GM18873 (cell line): ENCODE measurements at regions not wholly inside any gene's neighbourhood (a gene's known extent, or its start where the extent isn't known, plus 50 kb on each side); places are given as distances from the start of the nearest gene placed in this dataset.
"Not testable (repeated sequence)": the region's sequence is repeated elsewhere in the genome, so short reads cannot be mapped to it uniquely, and the experiment has no call there.

Experiments used
- ATAC-seq: cut with Tn5 transposase; IDR thresholded peaks from one replicate; pipeline ENCODE4 v1.9.1; 2021; ENCODE audit warnings: mild to moderate bottlenecking, moderate library complexity, moderate number of reproducible peaks; ENCODE audit not compliant: unreplicated experiment, low FRiP score

DNA sequence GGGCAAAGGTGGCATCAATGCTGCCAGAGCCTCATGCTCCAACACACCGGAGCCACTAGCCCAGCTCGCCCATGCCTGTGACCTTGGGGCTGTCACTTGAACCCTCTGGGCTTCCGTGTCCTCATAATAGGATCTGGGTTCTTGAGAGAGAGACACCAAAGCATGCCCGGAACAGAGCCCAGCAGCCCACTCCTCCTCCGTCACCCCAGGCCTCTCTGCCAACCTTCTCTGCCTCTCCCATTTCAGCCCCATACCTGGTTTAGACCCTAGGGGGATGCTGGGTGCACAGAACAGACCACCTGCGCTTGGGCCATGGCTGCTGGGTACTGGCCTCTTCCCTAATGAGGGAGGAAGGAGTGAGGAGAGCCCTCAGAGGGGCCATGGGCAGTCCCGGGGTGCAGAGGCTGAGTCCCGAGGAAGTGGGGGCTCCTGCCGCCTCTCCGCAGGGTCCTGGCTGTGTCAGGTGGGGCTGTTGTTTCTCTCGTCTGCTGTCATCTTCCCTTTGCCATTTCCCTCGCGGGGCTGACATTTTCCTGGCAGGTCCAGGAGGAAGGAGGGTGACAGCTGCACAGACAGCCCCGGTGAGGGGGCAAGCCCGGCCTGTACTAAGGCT lies 172.4 kb upstream of the RTL1 start:
- ATAC-seq, result no peak

DNA sequence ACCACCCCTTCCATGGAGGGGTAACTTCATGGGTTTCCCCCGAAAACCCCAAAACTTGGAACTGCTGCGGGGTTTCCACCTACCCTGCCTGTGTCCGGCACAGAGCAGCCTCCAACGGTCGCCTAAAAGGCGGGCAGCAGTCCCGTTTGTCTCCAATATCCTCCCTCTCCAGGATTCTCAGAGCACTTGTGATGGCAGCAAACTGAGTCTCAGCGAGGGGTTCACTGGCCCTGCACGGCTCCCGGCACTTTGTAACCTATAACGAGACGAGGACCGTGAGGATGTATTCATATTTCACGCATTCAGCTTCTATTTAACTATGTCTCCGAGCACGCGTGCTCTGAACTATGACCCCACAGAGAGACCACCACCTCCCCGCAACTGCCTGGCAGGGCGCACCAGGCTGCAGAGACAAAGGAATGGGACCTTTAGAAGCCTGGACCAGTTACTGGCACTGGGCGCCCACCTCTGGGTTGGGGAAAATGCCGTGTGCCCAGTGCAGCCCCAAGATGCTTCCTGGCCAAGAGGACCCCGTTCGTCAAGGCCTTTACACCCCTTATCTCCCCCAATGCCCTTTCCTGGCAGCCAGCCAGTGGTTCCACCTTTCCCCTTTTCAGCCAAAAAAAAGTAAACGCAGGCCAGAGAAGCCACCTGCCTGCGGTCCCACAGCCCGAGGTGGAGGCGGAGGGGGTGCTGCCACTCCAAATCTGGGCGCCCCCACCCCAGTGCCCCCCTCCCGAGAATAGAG lies 173.1 kb upstream of the RTL1 start:
- no peak for ATAC-seq

DNA sequence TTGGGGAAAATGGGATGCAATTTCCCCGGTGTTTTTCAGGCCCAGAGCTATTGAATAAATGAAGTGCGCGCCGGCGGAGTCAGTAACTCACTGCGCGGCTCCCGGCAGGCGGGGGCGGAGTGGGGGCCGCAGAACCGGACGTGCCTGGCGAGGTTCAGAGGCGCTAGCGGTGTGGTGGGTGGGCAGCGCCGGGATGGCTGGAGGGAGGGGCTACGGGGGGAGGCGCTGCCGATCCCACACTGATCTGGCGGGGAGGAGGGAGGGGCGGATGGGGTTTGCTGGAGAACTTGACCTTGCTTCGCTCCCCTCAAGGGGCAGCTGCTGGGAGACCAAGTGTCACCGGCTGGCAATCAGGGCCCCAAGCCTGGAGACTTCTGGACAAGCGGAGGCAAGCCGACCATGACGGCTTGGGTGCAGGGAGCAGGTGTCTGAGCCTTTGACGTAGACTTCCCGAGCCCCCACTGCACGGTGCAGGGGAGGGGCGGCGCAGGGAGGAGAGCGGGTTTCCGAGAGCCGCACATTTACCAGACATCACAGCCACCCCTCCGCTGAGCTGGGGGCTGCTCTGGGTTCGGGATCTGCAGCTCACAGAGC lies 174.1 kb upstream of the RTL1 start:
- ATAC-seq, result no peak

DNA sequence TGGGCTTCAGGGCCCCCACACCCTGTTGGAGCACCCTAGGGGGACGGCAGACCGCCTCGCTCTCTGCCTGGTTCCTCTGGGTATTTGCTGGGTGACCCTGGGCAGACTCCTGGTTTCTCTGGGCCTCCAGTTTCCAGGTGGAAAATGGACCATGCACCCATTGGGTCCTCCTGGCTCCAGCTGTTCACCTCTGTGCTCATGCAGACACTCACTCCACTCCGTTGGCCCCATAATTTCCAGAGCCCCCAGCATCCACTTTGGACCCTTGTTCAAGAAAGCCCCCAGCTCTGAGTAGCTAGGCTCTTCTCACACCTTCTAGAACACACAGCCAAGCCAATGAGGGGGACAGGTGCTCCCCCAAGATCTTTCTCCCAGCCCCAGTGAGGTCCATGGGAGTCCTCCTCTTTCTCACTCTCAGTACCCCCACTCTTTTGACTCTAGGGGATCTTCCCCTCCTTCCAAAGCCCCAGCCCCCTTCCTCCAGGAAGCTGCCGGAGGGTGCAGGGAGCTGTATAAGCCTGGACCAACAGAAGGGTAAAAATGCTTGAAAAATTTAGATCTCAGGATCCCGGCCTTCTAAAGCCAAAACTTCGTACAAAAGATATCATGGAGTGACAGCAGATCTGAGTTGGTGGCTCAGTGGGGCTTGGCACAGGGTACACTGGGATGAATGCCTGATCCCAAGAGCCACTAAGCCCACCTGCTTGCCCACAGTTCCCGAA lies 174.8 kb upstream of the RTL1 start:
- no peak for ATAC-seq

DNA sequence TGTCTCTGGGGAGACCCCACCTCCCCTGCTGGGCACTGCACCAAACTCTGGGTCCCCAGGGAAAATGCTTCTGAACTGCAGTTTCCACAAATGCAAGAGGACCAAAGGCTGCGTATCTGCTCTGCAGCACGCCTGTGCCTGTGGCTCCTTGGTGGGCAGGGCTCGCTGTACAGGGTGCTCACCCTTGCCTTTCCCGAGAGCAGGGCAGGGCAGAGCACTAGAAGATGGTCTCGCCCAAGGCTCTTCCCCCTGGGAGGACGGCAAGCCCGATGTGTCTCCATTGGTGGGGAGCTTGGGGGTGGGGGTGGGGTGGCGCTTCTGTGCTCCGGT lies 175.3 kb upstream of the RTL1 start:
- no peak for ATAC-seq

DNA sequence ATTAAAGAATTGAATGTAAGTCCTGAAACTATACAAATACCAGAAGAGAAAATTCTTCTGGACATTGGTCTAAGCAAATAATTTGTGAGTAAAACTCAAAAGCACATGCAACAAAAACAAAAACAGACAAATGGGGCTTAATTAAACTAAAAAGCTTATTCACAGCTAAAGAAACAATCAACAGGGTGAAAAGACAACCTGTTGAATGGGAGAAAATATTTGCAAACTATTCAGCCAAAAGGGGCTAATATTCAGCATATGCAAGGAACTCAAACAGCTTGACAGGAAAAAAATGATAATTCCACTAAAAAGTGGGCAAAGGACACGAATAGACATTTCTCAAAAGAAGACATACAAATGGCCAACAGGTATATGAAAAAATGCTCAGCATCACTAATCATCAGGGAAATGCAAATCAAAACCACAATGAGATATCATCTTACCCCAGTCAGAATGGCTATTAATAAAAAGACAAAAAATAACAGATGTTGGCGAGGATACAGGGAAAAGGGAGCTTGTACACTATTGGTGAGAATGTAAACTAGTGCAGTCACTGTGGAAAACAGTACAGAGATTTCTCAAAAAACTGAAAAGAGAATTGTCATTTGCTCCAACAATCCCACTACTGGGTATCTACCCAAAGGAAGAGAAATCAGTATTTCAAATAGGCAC lies 177.5 kb upstream of the RTL1 start:
- no peak for ATAC-seq

DNA sequence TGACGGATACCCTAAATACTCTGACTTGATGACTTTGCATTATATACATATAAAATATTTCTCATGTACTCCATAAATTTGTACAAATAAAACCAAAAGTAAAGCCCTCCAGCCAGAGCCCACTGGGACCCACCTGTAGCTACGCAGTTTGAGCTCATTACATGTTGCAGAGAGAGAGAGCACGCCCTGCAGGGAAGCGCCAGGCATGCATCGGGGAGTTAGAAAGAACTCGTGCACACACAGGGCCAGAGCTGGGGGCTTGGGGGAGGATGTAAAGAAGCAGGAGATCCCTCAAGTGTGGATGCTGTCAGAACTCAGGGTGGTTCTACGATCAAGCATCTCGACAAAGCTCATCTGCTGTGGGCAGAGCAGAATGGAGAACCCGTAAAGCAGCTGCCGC lies 178.5 kb upstream of the RTL1 start:
- no peak for ATAC-seq

DNA sequence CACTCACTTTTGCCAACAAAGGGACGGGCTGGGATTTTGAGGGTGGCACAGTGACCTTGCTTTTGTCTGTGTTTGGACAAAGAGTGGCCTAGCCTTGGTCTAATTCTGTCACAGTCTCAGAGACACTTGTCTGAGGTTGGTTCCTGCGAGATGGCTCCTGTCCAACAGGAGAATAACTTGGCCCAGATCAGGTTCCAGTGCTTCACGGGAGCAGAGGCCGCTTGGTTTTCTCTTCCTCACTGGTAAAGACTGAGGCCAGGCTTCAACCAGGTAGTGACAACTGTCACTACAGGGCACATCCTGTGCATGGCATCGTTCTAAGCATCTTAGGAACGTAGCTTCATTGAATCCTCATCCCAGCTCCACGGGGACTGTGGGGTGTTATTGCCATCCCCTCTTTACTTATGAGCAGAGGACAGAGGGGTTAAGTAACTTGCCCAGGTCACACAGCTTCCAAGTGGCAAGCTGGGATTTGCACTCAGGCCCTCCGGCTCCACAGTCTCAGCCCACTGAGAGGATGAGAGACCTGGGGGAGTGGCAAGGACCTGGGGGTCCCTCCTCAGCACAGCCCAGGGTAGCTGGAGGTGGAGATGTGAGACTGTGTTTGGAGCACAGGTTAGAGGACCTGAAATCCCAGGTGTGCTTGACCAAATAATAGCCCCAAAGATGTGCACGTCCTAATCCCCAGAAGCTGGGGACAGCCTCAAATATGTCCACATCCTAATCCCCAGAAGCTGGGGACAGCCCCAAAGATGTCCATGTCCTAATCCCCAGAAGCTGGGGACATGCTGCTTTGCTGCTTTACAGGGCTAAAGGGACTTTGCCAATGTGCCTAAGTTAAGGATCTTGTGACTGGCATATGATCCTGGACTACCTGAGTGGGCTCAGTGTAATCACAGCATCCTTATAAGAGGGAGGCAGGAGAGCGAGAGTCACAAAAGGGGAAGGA lies 179.2 kb upstream of the RTL1 start:
- ATAC-seq, result no peak

DNA sequence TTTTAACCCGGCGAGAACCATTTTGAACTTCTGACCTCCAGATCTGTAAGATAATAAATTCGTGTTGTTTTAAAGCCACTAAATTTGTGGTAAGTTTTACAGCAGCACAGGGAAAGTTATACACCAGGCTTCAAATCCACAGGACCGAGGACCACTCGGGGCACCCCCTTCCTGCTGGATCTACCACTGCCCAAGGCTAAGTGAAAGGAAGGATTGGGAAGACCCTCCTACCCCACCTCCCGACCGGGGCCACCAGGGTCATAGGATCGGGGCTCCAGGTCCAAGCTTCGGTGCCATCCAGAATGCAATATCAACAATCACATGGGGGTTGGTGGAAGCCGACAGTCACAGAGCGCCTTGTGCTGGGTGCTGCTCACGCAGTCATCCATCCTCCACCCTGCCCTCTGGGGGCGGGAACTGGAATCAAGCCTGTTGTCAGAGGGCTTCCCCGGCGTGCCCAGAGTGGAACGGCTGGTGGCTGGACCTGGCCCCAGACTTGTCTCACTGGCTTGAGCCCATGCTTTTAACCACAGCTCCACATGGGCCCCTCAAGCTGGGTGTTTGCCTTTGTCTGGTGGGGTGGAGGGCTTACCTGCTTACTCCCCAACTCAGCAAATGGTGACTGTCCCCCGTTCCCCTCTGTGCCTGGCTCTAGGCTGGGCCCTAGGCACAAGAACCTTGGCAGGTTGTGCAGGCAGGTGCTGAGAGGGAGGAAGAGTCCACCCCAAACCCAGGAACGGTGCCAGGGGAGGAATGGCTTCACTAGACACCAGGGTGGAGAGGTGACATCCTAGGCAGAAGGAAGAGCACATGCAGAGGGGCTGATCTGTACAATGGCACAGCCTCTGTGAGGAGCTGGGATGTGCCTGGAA lies 180.3 kb upstream of the RTL1 start:
- no peak for ATAC-seq

DNA sequence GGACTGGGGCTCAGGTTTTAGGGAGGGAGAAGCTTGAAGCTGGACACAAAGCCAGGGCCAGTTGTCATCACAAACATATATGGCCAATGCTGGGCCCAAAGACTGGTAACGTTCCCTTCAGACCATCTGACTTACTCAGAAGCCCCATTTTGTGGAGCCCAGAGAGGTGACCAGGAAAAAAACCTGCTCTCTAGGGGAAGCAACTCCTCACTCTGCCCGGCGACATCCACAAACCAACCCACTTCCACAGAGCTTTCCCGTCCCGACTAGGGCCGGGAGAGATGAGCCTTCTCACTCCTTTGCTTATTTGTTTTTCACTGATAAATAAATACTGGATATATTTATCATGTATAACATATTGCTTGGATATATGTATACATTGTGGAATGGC lies 180.9 kb upstream of the RTL1 start:
- ATAC-seq, result no peak

DNA sequence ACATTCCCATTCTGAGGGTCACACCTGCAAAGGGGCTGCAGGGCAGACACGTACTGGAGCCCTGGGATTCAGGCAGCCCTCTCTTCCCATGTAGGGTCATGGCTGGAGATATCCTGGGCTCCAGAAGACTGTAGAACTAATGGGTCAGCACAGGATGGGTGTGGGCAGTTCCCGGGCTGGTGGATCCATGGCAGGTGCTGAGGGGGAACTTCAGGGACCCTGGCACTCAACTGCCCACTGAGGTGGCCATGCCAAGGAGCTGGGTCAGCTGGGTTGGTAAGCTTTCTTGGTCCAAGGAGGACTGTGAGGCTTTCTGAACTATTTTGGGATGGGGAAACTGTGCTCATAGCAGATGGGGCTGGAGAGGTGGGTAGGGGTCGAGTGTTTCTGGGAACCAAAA lies 183.4 kb upstream of the RTL1 start:
- no peak for ATAC-seq

DNA sequence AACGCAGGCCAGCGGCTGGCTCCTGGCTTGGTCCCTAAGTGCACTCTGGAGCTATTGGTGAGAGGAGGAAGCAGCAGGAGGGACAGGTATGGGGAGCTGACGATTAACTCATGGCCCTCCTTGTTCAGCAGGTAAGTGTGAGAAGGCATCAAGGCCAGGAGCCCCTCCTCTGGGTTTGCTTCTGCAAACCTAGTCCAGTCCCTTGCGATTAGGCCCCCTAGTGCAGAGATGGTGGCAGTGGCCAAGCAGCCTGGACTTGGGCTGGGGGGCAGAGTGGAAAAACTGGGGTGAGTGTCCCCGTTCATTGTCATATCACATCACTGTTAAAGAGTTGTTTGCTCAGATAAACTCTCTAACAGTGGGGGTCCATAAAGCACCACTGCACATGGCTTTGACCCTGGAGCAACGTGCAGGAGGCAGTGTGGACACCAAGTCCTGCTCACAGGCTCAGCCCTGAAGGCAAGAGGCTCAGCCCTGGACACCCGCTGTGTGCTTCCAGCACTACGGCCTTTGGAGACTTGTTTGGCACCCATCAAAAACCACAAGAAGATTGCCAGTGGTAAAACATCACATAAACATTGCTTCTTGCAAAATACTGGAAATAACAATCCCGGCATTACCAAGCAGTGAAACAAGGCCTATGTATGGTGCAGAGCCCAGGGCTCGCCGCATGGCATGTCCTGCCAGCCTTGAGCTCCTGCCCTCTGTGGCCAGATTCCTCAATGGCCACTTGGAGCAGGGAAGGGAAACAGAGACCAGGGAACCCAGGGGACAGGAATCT lies 184.3 kb upstream of the RTL1 start:
- no peak for ATAC-seq

DNA sequence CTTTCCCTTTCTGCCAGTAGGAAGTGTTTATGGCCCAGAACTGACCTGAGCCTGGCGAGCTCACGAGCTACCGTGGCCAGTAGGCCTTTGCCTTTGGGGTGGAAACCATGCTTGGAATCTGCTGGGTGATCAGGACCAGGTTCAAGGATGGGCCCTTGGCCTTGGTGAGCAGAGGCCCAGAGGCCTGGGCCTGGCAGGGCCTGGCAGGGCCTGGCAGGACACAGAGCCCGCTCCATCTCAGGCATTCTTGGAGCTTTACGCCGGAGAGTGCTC lies 184.8 kb upstream of the RTL1 start:
- no peak for ATAC-seq

DNA sequence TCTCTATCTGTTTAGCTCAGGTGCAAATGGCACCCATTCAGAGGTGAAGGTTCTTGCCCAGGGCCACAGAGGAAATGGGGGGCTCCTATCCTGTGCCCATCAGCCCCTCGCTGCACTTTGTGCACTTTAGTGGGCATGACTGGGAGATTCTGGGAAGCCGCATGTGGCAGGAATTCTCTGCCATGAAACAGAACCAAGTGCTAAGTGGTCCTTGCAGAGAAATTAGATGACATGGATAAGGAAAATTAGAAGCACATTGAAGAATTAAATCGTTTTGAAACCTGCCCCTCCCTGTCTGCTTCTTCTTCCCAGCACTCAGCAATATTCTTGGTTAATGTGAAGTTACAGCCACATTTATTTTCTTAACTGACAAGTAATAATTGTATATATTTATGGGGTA lies 185.2 kb upstream of the RTL1 start:
- no peak for ATAC-seq

DNA sequence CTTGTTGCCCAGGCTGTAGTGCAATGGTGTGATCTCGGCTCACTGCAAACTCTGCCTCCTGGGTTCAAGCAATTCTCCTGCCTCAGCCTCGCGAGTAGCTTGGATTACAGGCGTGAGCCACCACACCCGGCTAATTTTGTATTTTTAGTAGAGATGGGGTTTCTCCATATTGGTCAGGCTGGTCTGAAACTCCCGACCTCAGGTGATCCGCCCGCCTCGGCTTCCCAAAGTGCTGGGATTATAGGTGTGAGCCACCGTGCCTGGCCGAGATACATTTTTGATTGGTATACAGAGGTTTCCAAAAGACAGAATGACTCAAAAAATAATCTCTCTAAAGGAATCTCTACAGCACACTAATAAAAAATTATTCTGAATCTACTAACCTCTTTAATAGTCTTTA lies 187.0 kb upstream of the RTL1 start:
- ATAC-seq, result not testable (repeated sequence)

DNA sequence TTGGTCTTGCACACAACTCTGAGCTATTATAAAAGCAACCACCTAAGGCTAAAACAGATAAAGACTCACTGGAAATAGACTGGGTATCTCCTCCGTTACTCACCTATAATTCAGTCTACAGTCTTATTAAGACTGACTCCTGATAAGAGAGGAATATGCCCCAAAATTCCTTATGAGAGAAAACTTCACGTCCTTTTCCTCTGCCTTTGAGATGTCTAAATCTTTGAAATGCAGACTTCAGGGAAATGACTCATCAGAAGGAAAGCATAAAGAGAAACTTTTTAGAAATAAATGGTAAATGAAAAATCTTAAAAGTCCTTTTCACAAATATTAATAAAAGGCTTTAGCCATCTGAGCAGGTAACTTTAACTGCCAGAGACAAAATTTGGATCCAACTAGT lies 187.5 kb upstream of the RTL1 start:
- no peak for ATAC-seq

DNA sequence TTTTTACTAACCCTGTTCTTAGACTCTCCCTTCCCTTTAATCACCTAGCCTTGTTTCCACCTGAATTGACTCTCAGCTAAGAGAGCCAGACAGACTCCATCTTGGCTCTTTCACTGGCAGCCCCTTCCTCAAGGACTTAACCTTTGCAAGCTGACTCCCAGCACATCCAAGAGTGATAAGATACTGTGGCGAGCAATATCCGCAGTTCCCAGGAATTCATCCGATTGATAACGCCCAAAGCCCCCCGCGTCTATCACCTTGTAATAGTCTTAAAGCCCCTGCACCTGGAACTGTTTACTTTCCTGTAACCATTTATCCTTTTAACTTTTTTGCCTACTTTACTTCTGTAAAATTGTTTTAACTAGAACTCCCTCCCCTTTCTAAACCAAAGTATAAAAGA lies 191.4 kb upstream of the RTL1 start:
- not testable (repeated sequence) for ATAC-seq

DNA sequence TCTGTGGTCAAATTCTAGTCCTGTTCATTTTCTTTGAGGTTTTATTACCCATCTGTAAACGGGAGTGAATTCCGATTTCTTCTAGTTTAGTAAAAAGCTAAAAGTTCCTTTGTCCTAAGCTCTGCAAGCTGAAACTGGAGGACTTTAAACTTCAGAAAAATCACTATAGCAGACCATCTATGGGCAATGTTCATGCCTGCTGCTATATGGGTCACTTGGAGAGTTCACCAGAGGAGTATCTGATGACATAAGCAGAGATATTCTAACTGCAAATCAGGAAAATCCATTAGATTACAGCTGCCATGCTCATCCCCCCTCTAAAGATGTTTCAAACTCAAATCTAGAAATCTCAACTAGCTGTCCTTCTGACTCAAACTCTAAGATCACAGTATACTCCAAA lies 193.0 kb upstream of the RTL1 start:
- no peak for ATAC-seq
